K562 (cell line): ENCODE measurements at regions not wholly inside any gene's neighbourhood (a gene's known extent, or its start where the extent isn't known, plus 50 kb on each side); places are given as distances from the start of the nearest gene placed in this dataset.

Experiments
- ATAC-seq: fragments of 200-7000 bp; cut with Tn5 transposase; 3 replicates; pipeline ENCODE4 v1.9.1; 2020; ENCODE audit warnings: moderate library complexity
- BruUV-seq: library from RNA; stranded (reverse); fragments of 400-500 nt; replicated peaks from 2 replicates; lab custom pipeline; 2021; lab: Mats Ljungman, UMichigan
- CTCF ChIA-PET: fragments of 300-600 bp; formaldehyde crosslinking; extraction: SDS; loops from one replicate; lab custom pipeline; 2021; ENCODE audit warnings: low intra/inter-chr PET ratio; lab: Yijun Ruan, JAX
- POLR2A ChIA-PET: fragments of 300-600, 350-650 bp; sonication (Branson Sonifier 250); formaldehyde crosslinking; extraction: SDS; loops from one replicate; lab custom pipeline; 2021; ENCODE audit warnings: antibody characterized with exemption, inconsistent platforms; lab: Yijun Ruan, JAX
- DNase-seq, 4 experiments: peaks; one replicate each; pipeline versions ENCODE4 v3.0.0 to v3.0.0-alpha.2; 2011 to 2018; ENCODE audit warnings: low spot score in 3 of 4, mixed read lengths in 3 of 4; ENCODE audit errors: extremely low read depth in 1 of 4
- FAIRE-seq: peaks from 2 replicates; lab custom pipeline; 2011; peaks lifted over from hg19 to GRCh38; lab: Jason Lieb, UNC
- H2AFZ ChIP-seq: 2 replicates; pipeline ENCODE4 v1.6.0; 2011; ENCODE audit warnings: low read depth, low read length, control low read depth, inconsistent platforms
- H3K27ac ChIP-seq: fragments of 200-600 bp; 3 replicates; pipeline ENCODE4 v1.8.0; 2011; ENCODE audit warnings: low read depth, mild to moderate bottlenecking, control low read depth, inconsistent platforms, low read length, moderate library complexity, mixed read lengths; ENCODE audit errors: extremely low read depth
- H3K27me3 ChIP-seq, 2 experiments: fragments of 300-600 bp in 1 of 2; 2 replicates in 1 of 2; 3 replicates in 1 of 2; pipeline versions ENCODE4 v1.6.0 to v1.8.0; 2011; ENCODE audit warnings: inconsistent platforms in 2 of 2, low read length in 2 of 2, mild to moderate bottlenecking in 1 of 2, mixed read lengths in 1 of 2, moderate library complexity in 1 of 2; ENCODE audit not compliant: control insufficient read depth in 2 of 2, insufficient read depth in 2 of 2
- H3K36me3 ChIP-seq: fragments of 300-600 bp; 3 replicates; pipeline ENCODE4 v1.8.0; 2011; ENCODE audit warnings: mild to moderate bottlenecking, low read length, inconsistent platforms; ENCODE audit not compliant: control insufficient read depth, insufficient read depth
- H3K4me1 ChIP-seq, 2 experiments: fragments of 200-600 bp in 1 of 2; replicated peaks in 1 of 2; 2 replicates in 1 of 2; 3 replicates in 1 of 2; pipeline versions ENCODE4 v1.5.1 to v1.8.0; 2011; ENCODE audit warnings: inconsistent platforms in 2 of 2, low read length in 2 of 2, mild to moderate bottlenecking in 1 of 2, mixed read lengths in 1 of 2, moderate library complexity in 1 of 2; ENCODE audit not compliant: control insufficient read depth in 2 of 2, insufficient read depth in 2 of 2
- H3K4me2 ChIP-seq: 2 replicates; pipeline ENCODE4 v1.6.1; 2011; ENCODE audit warnings: low read length, control low read depth, inconsistent platforms, mixed read lengths; ENCODE audit not compliant: insufficient read depth
- H3K4me3 ChIP-seq: fragments of 200-600 bp; sonication (generic), shearing (Covaris generic); 2 replicates; pipeline ENCODE4 v1.5.1; 2016; ENCODE audit warnings: control low read depth, inconsistent platforms
- H3K79me2 ChIP-seq: fragments of 200-600 bp; 3 replicates; pipeline ENCODE4 v1.8.0; 2011; ENCODE audit warnings: low read length, inconsistent platforms; ENCODE audit not compliant: control insufficient read depth, insufficient read depth
- H3K9ac ChIP-seq, 2 experiments: 2 replicates each; pipeline versions ENCODE4 v1.6.0 to v1.6.1; 2011; ENCODE audit warnings: low read depth in 2 of 2, low read length in 2 of 2, control low read depth in 1 of 2, inconsistent platforms in 1 of 2, mild to moderate bottlenecking in 1 of 2, mixed read lengths in 1 of 2; ENCODE audit not compliant: insufficient read depth in 1 of 2
- H3K9me1 ChIP-seq: one replicate; pipeline ENCODE4 v1.6.0; 2011; ENCODE audit warnings: inconsistent platforms, mild to moderate bottlenecking, low read length, moderate library complexity; ENCODE audit not compliant: control insufficient read depth, insufficient read depth
- H3K9me3 ChIP-seq: replicated peaks from 2 replicates; pipeline ENCODE4 v1.5.1; 2011; ENCODE audit warnings: low read depth, low read length, inconsistent platforms; ENCODE audit not compliant: control insufficient read depth, insufficient read depth
- H4K20me1 ChIP-seq: replicated peaks from 2 replicates; pipeline ENCODE4 v1.6.1; 2011; ENCODE audit warnings: low read length, inconsistent platforms, mixed read lengths; ENCODE audit not compliant: control insufficient read depth, insufficient read depth
- CSDE1 ChIP-seq, 2 experiments: fragments of 450-650 bp; IDR thresholded peaks; 2 replicates each; pipeline ENCODE4 v1.6.1; 2016; ENCODE audit warnings: mild to moderate bottlenecking in 1 of 2
- WGBS: fragments of 100-300 bp; shearing (Covaris generic); methylation state at CpG from one replicate; pipeline ENCODE4 v1.1.6; 2016; ENCODE audit warnings: low coverage, mixed read lengths; ENCODE audit not compliant: insufficient coverage; ENCODE audit errors: missing lambda C conversion rate; 5-methylcytosine and 5-hydroxymethylcytosine counted together
- in situ Hi-C: fragments of 300-500 bp; cut with MboI; formaldehyde crosslinking; loops from 4 replicates; pipeline ENCODE4 v1.15.0; 2018; ENCODE audit warnings: inconsistent platforms, mixed read lengths
- intact Hi-C: fragments of 100-400 bp; cut with micrococcal nuclease; formaldehyde crosslinking; loops from 2 replicates; pipeline ENCODE4 v1.14.2; 2022
- TF ChIP-seq, protein P1 (sequence below): sonication (generic); formaldehyde crosslinking; IDR thresholded peaks from 2 replicates; pipeline ENCODE4 v1.8.0; 2023; ENCODE audit warnings: missing genetic modification reagents, mild to moderate bottlenecking, borderline replicate concordance
- TF ChIP-seq, protein P2 (sequence below): sonication (generic); formaldehyde crosslinking; IDR thresholded peaks from 2 replicates; pipeline ENCODE4 v1.8.1; 2023; ENCODE audit warnings: missing genetic modification reagents, mild to moderate bottlenecking, borderline replicate concordance

DNA sequence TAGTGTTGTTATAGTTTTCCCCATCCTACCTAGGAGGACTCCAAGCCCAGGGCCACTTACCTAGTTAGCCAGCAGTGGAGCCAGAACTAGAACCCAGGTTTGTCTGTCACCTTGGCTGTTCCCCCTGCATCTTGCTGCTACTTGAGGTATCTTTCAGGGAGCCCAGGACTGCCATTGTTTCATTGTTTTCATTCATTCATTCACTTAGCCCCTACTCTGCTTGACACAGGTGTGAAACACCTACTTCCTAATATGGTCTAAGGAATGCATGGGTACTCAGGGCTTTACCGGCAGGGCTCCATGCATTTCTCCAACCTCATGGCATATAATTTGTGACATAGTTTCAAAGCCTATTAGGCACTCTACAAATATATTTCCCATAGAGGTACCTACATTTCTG is 266.6 kb upstream of the TPM1 start:
- H3K4me1 ChIP-seq: no peaks in the 10 kb centered on the region
- no peak overlapping the region for H3K4me2 ChIP-seq
- peaks cover 14 to 33% of the 10 kb centered on the region in 2 experiments; a peak in 4 of 5 replicates for H3K27me3 ChIP-seq
- no peak for TF ChIP-seq CSDE1 (IDR thresholded peaks at IDR 0.05)
- TF ChIP-seq, protein P1, sequence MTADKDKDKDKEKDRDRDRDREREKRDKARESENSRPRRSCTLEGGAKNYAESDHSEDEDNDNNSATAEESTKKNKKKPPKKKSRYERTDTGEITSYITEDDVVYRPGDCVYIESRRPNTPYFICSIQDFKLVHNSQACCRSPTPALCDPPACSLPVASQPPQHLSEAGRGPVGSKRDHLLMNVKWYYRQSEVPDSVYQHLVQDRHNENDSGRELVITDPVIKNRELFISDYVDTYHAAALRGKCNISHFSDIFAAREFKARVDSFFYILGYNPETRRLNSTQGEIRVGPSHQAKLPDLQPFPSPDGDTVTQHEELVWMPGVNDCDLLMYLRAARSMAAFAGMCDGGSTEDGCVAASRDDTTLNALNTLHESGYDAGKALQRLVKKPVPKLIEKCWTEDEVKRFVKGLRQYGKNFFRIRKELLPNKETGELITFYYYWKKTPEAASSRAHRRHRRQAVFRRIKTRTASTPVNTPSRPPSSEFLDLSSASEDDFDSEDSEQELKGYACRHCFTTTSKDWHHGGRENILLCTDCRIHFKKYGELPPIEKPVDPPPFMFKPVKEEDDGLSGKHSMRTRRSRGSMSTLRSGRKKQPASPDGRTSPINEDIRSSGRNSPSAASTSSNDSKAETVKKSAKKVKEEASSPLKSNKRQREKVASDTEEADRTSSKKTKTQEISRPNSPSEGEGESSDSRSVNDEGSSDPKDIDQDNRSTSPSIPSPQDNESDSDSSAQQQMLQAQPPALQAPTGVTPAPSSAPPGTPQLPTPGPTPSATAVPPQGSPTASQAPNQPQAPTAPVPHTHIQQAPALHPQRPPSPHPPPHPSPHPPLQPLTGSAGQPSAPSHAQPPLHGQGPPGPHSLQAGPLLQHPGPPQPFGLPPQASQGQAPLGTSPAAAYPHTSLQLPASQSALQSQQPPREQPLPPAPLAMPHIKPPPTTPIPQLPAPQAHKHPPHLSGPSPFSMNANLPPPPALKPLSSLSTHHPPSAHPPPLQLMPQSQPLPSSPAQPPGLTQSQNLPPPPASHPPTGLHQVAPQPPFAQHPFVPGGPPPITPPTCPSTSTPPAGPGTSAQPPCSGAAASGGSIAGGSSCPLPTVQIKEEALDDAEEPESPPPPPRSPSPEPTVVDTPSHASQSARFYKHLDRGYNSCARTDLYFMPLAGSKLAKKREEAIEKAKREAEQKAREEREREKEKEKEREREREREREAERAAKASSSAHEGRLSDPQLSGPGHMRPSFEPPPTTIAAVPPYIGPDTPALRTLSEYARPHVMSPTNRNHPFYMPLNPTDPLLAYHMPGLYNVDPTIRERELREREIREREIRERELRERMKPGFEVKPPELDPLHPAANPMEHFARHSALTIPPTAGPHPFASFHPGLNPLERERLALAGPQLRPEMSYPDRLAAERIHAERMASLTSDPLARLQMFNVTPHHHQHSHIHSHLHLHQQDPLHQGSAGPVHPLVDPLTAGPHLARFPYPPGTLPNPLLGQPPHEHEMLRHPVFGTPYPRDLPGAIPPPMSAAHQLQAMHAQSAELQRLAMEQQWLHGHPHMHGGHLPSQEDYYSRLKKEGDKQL (CRISPR knock-in tag): no peak
- TF ChIP-seq, protein P2, sequence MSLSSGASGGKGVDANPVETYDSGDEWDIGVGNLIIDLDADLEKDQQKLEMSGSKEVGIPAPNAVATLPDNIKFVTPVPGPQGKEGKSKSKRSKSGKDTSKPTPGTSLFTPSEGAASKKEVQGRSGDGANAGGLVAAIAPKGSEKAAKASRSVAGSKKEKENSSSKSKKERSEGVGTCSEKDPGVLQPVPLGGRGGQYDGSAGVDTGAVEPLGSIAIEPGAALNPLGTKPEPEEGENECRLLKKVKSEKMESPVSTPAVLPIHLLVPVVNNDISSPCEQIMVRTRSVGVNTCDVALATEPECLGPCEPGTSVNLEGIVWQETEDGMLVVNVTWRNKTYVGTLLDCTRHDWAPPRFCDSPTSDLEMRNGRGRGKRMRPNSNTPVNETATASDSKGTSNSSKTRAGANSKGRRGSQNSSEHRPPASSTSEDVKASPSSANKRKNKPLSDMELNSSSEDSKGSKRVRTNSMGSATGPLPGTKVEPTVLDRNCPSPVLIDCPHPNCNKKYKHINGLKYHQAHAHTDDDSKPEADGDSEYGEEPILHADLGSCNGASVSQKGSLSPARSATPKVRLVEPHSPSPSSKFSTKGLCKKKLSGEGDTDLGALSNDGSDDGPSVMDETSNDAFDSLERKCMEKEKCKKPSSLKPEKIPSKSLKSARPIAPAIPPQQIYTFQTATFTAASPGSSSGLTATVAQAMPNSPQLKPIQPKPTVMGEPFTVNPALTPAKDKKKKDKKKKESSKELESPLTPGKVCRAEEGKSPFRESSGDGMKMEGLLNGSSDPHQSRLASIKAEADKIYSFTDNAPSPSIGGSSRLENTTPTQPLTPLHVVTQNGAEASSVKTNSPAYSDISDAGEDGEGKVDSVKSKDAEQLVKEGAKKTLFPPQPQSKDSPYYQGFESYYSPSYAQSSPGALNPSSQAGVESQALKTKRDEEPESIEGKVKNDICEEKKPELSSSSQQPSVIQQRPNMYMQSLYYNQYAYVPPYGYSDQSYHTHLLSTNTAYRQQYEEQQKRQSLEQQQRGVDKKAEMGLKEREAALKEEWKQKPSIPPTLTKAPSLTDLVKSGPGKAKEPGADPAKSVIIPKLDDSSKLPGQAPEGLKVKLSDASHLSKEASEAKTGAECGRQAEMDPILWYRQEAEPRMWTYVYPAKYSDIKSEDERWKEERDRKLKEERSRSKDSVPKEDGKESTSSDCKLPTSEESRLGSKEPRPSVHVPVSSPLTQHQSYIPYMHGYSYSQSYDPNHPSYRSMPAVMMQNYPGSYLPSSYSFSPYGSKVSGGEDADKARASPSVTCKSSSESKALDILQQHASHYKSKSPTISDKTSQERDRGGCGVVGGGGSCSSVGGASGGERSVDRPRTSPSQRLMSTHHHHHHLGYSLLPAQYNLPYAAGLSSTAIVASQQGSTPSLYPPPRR: no peak
- TF ChIP-seq, all 486 proteins: peak for 0
- no peak for FAIRE-seq
- Histone ChIP-seq H3K9ac (no peak overlapping the region), H3K79me2 (no peaks in the 10 kb centered on the region), H2AFZ (no peak overlapping the region), H4K20me1 (no peaks in the 10 kb centered on the region), H3K27ac (no peak overlapping the region), H3K4me3 (no peak overlapping the region), H3K9me1 (no peaks in the 10 kb centered on the region), H3K9me3 (no peaks in the 10 kb centered on the region), H3K36me3 (no peaks in the 10 kb centered on the region)
- in situ Hi-C loops: no loop called here
- ATAC-seq: no peak
- WGBS: 0% methylated on average over 1 of the region's 1 CpG
- ChIA-PET CTCF (no interaction called here), POLR2A (no interaction called here)
- no peak for DNase-seq
- BruUV-seq: no TSS peak
- intact Hi-C loops: no loop called here
